DMS153 treated with DMSO at 0.1 percent for 48 hours (cell line): ENCODE measurements at regions not wholly inside any gene's neighbourhood (a gene's known extent, or its start where the extent isn't known, plus 50 kb on each side); places are given as distances from the start of the nearest gene placed in this dataset.

Experiments
- DNase-seq: peaks from one replicate; lab custom pipeline; 2025; ENCODE audit not compliant: unreplicated experiment; lab: John Stamatoyannopoulos, UW

GRCh38 chr7:25358926-25359325 lies 130.6 kb upstream of the NPVF start:
- no peak for DNase-seq

- peak; percentile 98 for DNase-seq
These were observed 131.3 kb upstream of the NPVF start for GRCh38 chr7:25359471-25360059.

- DNase-seq, result peak; percentile 81
These were observed 132.2 kb upstream of the NPVF start for GRCh38 chr7:25360451-25360850.

GRCh38 chr7:25361387-25361786 lies 133.1 kb upstream of the NPVF start:
- DNase-seq, result no peak

GRCh38 chr7:25361863-25362262 lies 133.6 kb upstream of the NPVF start:
- DNase-seq, result no peak

- no peak for DNase-seq
These were observed 140.4 kb upstream of the NPVF start for GRCh38 chr7:25368599-25369201.

GRCh38 chr7:25369786-25370185 lies 141.5 kb upstream of the NPVF start:
- no peak for DNase-seq

GRCh38 chr7:25371972-25372371 lies 143.7 kb upstream of the NPVF start:
- no peak for DNase-seq

GRCh38 chr7:25375805-25376600 lies 147.7 kb upstream of the NPVF start:
- no peak for DNase-seq

GRCh38 chr7:25379351-25380300 lies 151.3 kb upstream of the NPVF start:
- no peak for DNase-seq

GRCh38 chr7:25381818-25382589 lies 153.7 kb upstream of the NPVF start:
- no peak for DNase-seq

GRCh38 chr7:25382869-25383268 lies 154.6 kb upstream of the NPVF start:
- DNase-seq, result no peak

- no peak for DNase-seq
These were observed 155.1 kb upstream of the NPVF start for GRCh38 chr7:25383402-25383801.

- no peak for DNase-seq
These were observed 156.7 kb upstream of the NPVF start for GRCh38 chr7:25384788-25385505.

- no peak for DNase-seq
These were observed 157.3 kb upstream of the NPVF start for GRCh38 chr7:25385506-25386136.

GRCh38 chr7:25386311-25386744 lies 158.0 kb upstream of the NPVF start:
- DNase-seq, result no peak

- peak; percentile 34 for DNase-seq
These were observed 160.4 kb upstream of the NPVF start for GRCh38 chr7:25388681-25389080.

- peak; percentile 83 for DNase-seq
These were observed 161.3 kb upstream of the NPVF start for GRCh38 chr7:25389489-25390106.
